H1 (cell line): ENCODE measurements at regions not wholly inside any gene's neighbourhood (a gene's known extent, or its start where the extent isn't known, plus 50 kb on each side); places are given as distances from the start of the nearest gene placed in this dataset.

Experiments
- CTCF ChIP-seq, 3 experiments: IDR thresholded peaks; 1 replicate in 2 of 3; 2 replicates in 1 of 3; pipeline versions ENCODE4 v1.5.1 to v1.6.1; 2011; ENCODE audit warnings: low read length in 3 of 3, mild to moderate bottlenecking in 3 of 3, inconsistent platforms in 2 of 3, low read depth in 1 of 3, moderate library complexity in 1 of 3; ENCODE audit not compliant: insufficient read depth in 1 of 3; ENCODE audit errors: control extremely low read depth in 1 of 3
- EZH2 ChIP-seq: fragments of 200-600 bp; sonication (generic); IDR thresholded peaks from 2 replicates; pipeline ENCODE4 v1.7.1; 2012; ENCODE audit warnings: low read depth, mild to moderate bottlenecking, moderate library complexity, low read length, inconsistent platforms; ENCODE audit not compliant: severe bottlenecking
- FOSL1 ChIP-seq: IDR thresholded peaks from 2 replicates; pipeline ENCODE4 v1.6.1; 2011; ENCODE audit warnings: mild to moderate bottlenecking, low read depth, low read length, moderate library complexity; ENCODE audit not compliant: insufficient read depth
- NRF1 ChIP-seq: IDR thresholded peaks from 2 replicates; pipeline ENCODE4 v1.6.1; 2011; ENCODE audit warnings: mild to moderate bottlenecking, low read depth, low read length, improper control_type of control experiment
- POLR2A ChIP-seq, 2 experiments: IDR thresholded peaks; 1 replicate in 1 of 2; 2 replicates in 1 of 2; pipeline ENCODE4 v1.6.1; 2011; ENCODE audit warnings: low read depth in 2 of 2, low read length in 2 of 2, mild to moderate bottlenecking in 2 of 2; ENCODE audit errors: control extremely low read depth in 1 of 2
- POLR2AphosphoS5 ChIP-seq: IDR thresholded peaks from 2 replicates; pipeline ENCODE4 v1.6.1; 2011; ENCODE audit warnings: low read depth, low read length

GRCh38 chr7:10181996-10182395 is 791.7 kb upstream of the PHF14 start:
- TF ChIP-seq POLR2AphosphoS5 (no peak), CTCF (IDR thresholded peaks at IDR 0.05; ENCODE audit: control extremely low read depth in 1 of 3, insufficient read depth in 1 of 3, low read depth in 1 of 3, low read length in 3 of 3) (no peak), EZH2 (no peak), FOSL1 (no peak), POLR2A (IDR thresholded peaks at IDR 0.05; ENCODE audit: control extremely low read depth in 1 of 2, low read depth in 2 of 2, low read length in 2 of 2) (no peak), NRF1 (no peak)
